GM12878 (cell line): ENCODE measurements at regions not wholly inside any gene's neighbourhood (a gene's known extent, or its start where the extent isn't known, plus 50 kb on each side); places are given as distances from the start of the nearest gene placed in this dataset.

Source experiments
- ATAC-seq: fragments of 200-7000 bp; cut with Tn5 transposase; 3 replicates; pipeline ENCODE4 v1.9.1; 2020; ENCODE audit warnings: mild to moderate bottlenecking, moderate library complexity
- BruUV-seq: library from RNA; stranded (reverse); fragments of 400-500 nt; replicated peaks from 2 replicates; lab custom pipeline; 2021; lab: Mats Ljungman, UMichigan
- CTCF ChIA-PET: fragments of 300-600 bp; sonication (Branson Sonifier 250); formaldehyde crosslinking; extraction: SDS; loops from one replicate; lab custom pipeline; 2021; ENCODE audit warnings: inconsistent platforms; lab: Yijun Ruan, JAX
- POLR2A ChIA-PET: fragments of 350-600 bp; formaldehyde crosslinking; extraction: SDS; loops from one replicate; lab custom pipeline; 2021; ENCODE audit warnings: inconsistent platforms; lab: Charles Lee
- RAD21 ChIA-PET: fragments of 300-600 bp; sonication (Branson Sonifier 250); formaldehyde crosslinking; loops from one replicate; lab custom pipeline; 2023; ENCODE audit warnings: antibody characterized with exemption; ENCODE audit not compliant: unreplicated experiment; lab: Charles Lee
- SMC1A ChIA-PET: fragments of 300-600 bp; sonication (Branson Sonifier 250); formaldehyde crosslinking; loops from one replicate; lab custom pipeline; 2023; ENCODE audit not compliant: unreplicated experiment, uncharacterized antibody; lab: Charles Lee
- DNase-seq: peaks from one replicate; pipeline ENCODE4 v3.0.0-alpha.2; 2011; ENCODE audit warnings: low read depth, low spot score
- FAIRE-seq: peaks from 3 replicates; lab custom pipeline; 2011; peaks lifted over from hg19 to GRCh38; lab: Jason Lieb, UNC
- H2AFZ ChIP-seq: 2 replicates; pipeline ENCODE4 v1.6.0; 2011; ENCODE audit warnings: low read depth, low read length, control low read depth; ENCODE audit not compliant: control insufficient read depth
- H3K27ac ChIP-seq: 2 replicates; pipeline ENCODE4 v1.5.1; 2011; ENCODE audit warnings: control low read depth; ENCODE audit not compliant: control insufficient read depth, insufficient read depth
- H3K27me3 ChIP-seq, 2 experiments: replicated peaks in 1 of 2; 2 replicates each; pipeline versions ENCODE4 v1.6.0 to v1.6.1; 2011; ENCODE audit warnings: low read length in 1 of 2; ENCODE audit not compliant: control insufficient read depth in 2 of 2, insufficient read depth in 2 of 2
- H3K36me3 ChIP-seq, 2 experiments: 2 replicates each; pipeline ENCODE4 v1.5.1; 2011; ENCODE audit warnings: low read length in 1 of 2; ENCODE audit not compliant: control insufficient read depth in 2 of 2, insufficient read depth in 2 of 2
- H3K4me1 ChIP-seq: 2 replicates; pipeline ENCODE4 v1.6.1; 2011; ENCODE audit warnings: mild to moderate bottlenecking, low read length, moderate library complexity, mixed read lengths; ENCODE audit not compliant: control insufficient read depth, insufficient read depth
- H3K4me2 ChIP-seq: 2 replicates; pipeline ENCODE4 v1.6.0; 2011; ENCODE audit warnings: control low read depth; ENCODE audit not compliant: control insufficient read depth, insufficient read depth
- H3K4me3 ChIP-seq: fragments of 200-600 bp; sonication (generic); 2 replicates; pipeline ENCODE4 v1.5.1; 2016
- H3K79me2 ChIP-seq: 2 replicates; pipeline ENCODE4 v1.6.0; 2011; ENCODE audit warnings: low read length; ENCODE audit not compliant: control insufficient read depth, insufficient read depth
- H3K9ac ChIP-seq: 2 replicates; pipeline ENCODE4 v1.8.0; 2011; ENCODE audit warnings: low read length, control low read depth, mixed read lengths; ENCODE audit not compliant: control insufficient read depth, insufficient read depth
- H3K9me3 ChIP-seq: replicated peaks from 3 replicates; pipeline ENCODE4 v1.5.1; 2011; ENCODE audit warnings: mild to moderate bottlenecking, low read length; ENCODE audit not compliant: control insufficient read depth, insufficient read depth
- H4K20me1 ChIP-seq: 2 replicates; pipeline ENCODE4 v1.6.0; 2011; ENCODE audit not compliant: control insufficient read depth, insufficient read depth
- CREM ChIP-seq: IDR thresholded peaks from 2 replicates; pipeline ENCODE4 v1.6.1; 2014; ENCODE audit warnings: antibody characterized with exemption, low read depth
- HDGF ChIP-seq: fragments of 450-650 bp; IDR thresholded peaks from 2 replicates; pipeline ENCODE4 v1.6.1; 2016; ENCODE audit warnings: antibody characterized with exemption
- IKZF1 ChIP-seq: fragments of 450-650 bp; conservative IDR thresholded peaks from 2 replicates; pipeline ENCODE4 v1.6.1; 2017; ENCODE audit warnings: antibody characterized with exemption, mild to moderate bottlenecking
- IRF5 ChIP-seq: fragments of 450-650 bp; IDR thresholded peaks from 2 replicates; pipeline ENCODE4 v1.6.1; 2017; ENCODE audit warnings: borderline replicate concordance
- JUNB ChIP-seq: IDR thresholded peaks from 2 replicates; pipeline ENCODE4 v1.6.1; 2016; ENCODE audit warnings: antibody characterized with exemption, mild to moderate bottlenecking
- MLLT1 ChIP-seq: fragments of 450-650 bp; IDR thresholded peaks from 2 replicates; pipeline ENCODE4 v1.6.1; 2016; ENCODE audit warnings: mild to moderate bottlenecking
- POU2F2 ChIP-seq: IDR thresholded peaks from 3 replicates; pipeline ENCODE4 v1.6.1; 2011; ENCODE audit warnings: low read depth, mild to moderate bottlenecking, low read length, borderline replicate concordance
- SIN3A ChIP-seq: IDR thresholded peaks from 2 replicates; pipeline ENCODE4 v1.6.1; 2012; ENCODE audit warnings: low read depth, low read length, improper control_type of control experiment
- SMC3 ChIP-seq: IDR thresholded peaks from 2 replicates; pipeline ENCODE4 v1.6.1; 2011; ENCODE audit warnings: low read length, improper control_type of control experiment, borderline replicate concordance
- USF2 ChIP-seq: IDR thresholded peaks from 2 replicates; pipeline ENCODE4 v1.6.1; 2011; ENCODE audit warnings: low read depth, low read length, improper control_type of control experiment, borderline replicate concordance
- ZNF274 ChIP-seq: IDR thresholded peaks from one replicate; pipeline ENCODE4 v1.8.0; 2011; ENCODE audit not compliant: insufficient read length, insufficient read depth
- WGBS: methylation state at CpG from one replicate; pipeline ENCODE4 v1.1.6; 2016; ENCODE audit warnings: low lambda C conversion rate; ENCODE audit not compliant: insufficient replicate concordance, insufficient coverage; ENCODE audit errors: missing lambda C conversion rate; 5-methylcytosine and 5-hydroxymethylcytosine counted together
- in situ Hi-C: fragments of 300-500 bp; cut with MboI; formaldehyde crosslinking; loops from 9 replicates; pipeline ENCODE4 v1.14.3; 2018; ENCODE audit warnings: mixed read lengths
- intact Hi-C: fragments of 100-400 bp; cut with micrococcal nuclease; formaldehyde crosslinking; loops from one replicate; pipeline ENCODE4 v1.14.2; 2022; ENCODE audit not compliant: unreplicated experiment
- TF ChIP-seq, protein P1 (sequence below): IDR thresholded peaks from 2 replicates; pipeline ENCODE4 v1.6.1; 2011; ENCODE audit warnings: borderline replicate concordance, low read depth, mild to moderate bottlenecking, moderate library complexity, mixed read lengths, low read length; ENCODE audit not compliant: insufficient read depth; ENCODE audit errors: extremely low read length
- TF ChIP-seq, protein P2 (sequence below): IDR thresholded peaks from 2 replicates; pipeline ENCODE4 v1.6.1; 2012; ENCODE audit warnings: low read depth, low read length, improper control_type of control experiment

- TF ChIP-seq CREM: no peak
- TF ChIP-seq, protein P1, sequence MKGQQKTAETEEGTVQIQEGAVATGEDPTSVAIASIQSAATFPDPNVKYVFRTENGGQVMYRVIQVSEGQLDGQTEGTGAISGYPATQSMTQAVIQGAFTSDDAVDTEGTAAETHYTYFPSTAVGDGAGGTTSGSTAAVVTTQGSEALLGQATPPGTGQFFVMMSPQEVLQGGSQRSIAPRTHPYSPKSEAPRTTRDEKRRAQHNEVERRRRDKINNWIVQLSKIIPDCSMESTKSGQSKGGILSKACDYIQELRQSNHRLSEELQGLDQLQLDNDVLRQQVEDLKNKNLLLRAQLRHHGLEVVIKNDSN: no peak
- TF ChIP-seq IKZF1: no peak
- TF ChIP-seq USF2: no peak
- no peak for TF ChIP-seq HDGF
Measured at GRCh38 chr1:116262207-116262994, 110.6 kb upstream of the ATP1A1 start (continued).

GRCh38 chr1:116262995-116263385, 110.1 kb upstream of the ATP1A1 start:
- intact Hi-C loops: no loop called here
- DNase-seq (no peak), FAIRE-seq (no peak)
- no peaks in the 10 kb centered on the region for H3K4me1 ChIP-seq
- TF ChIP-seq IRF5: no peak
- TF ChIP-seq, protein P2, sequence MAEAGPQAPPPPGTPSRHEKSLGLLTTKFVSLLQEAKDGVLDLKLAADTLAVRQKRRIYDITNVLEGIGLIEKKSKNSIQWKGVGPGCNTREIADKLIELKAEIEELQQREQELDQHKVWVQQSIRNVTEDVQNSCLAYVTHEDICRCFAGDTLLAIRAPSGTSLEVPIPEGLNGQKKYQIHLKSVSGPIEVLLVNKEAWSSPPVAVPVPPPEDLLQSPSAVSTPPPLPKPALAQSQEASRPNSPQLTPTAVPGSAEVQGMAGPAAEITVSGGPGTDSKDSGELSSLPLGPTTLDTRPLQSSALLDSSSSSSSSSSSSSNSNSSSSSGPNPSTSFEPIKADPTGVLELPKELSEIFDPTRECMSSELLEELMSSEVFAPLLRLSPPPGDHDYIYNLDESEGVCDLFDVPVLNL: no peak
- no peak for TF ChIP-seq POU2F2
- no peak for TF ChIP-seq MLLT1
- TF ChIP-seq JUNB: no peak
- TF ChIP-seq ZNF274: no peak
- no peak for TF ChIP-seq SMC3
- TF ChIP-seq SIN3A: no peak
- TF ChIP-seq, all 136 proteins: peak for 0
- no peak for ATAC-seq
- POLR2A ChIA-PET: no interaction called here
- SMC1A ChIA-PET: no interaction called here
- H4K20me1 ChIP-seq: no peaks in the 10 kb centered on the region
- H3K9me3 ChIP-seq: no peaks in the 10 kb centered on the region
- no peak overlapping the region for H2AFZ ChIP-seq
- no peak overlapping the region for H3K4me2 ChIP-seq
- WGBS: 94% methylated on average over 1 of the region's 1 CpG
- no peaks in the 10 kb centered on the region for H3K79me2 ChIP-seq
- no TSS peak for BruUV-seq
- H3K27ac ChIP-seq: no peak overlapping the region
- H3K36me3 ChIP-seq: no peaks in the 10 kb centered on the region
- in situ Hi-C loops: no loop called here
- CTCF ChIA-PET: interaction anchor here (0.5 to 2.6 kb wide), 2 partner anchors 124 to 672 kb away, joined by 3 to 6 read pairs; no protein-coding TSS in a partner anchor
- no peak overlapping the region for H3K9ac ChIP-seq
- RAD21 ChIA-PET: no interaction called here
- no peaks in the 10 kb centered on the region for H3K27me3 ChIP-seq
- no peak overlapping the region for H3K4me3 ChIP-seq
